ENCODE measurements at regions not wholly inside any gene's neighbourhood (a gene's known extent, or its start where the extent isn't known, plus 50 kb on each side); places are given as distances from the start of the nearest gene placed in this dataset.

GRCh38 chr3:194780706-194781105 is 95.0 kb downstream of the FAM43A start:
- H3K36me3 Mint-ChIP-seq (ENCODE audit: low read depth), result no peaks in the 10 kb centered on the region
- no peak overlapping the region for H3K4me3 Mint-ChIP-seq
- H3K27ac Mint-ChIP-seq, result no peak overlapping the region
- no peaks in the 10 kb centered on the region for H3K9me3 Mint-ChIP-seq
- H3K4me1 Mint-ChIP-seq (ENCODE audit: low read depth), result no peaks in the 10 kb centered on the region
- peaks cover 21% of the 10 kb centered on the region for H3K27me3 Mint-ChIP-seq
- DNase-seq, result no peak

- Mint-ChIP-seq H3K36me3 (ENCODE audit: low read depth) (no peaks in the 10 kb centered on the region), H3K4me3 (no peak overlapping the region), H3K9me3 (no peaks in the 10 kb centered on the region), H3K27me3 (peaks cover 13% of the 10 kb centered on the region), H3K27ac (no peak overlapping the region), H3K4me1 (ENCODE audit: low read depth) (no peaks in the 10 kb centered on the region)
- no peak for DNase-seq
Observed at GRCh38 chr3:194781617-194782016, 95.9 kb downstream of the FAM43A start.

- Mint-ChIP-seq H3K27ac (no peak overlapping the region), H3K4me3 (no peak overlapping the region), H3K27me3 (peaks cover 4% of the 10 kb centered on the region), H3K4me1 (ENCODE audit: low read depth) (no peaks in the 10 kb centered on the region), H3K9me3 (no peaks in the 10 kb centered on the region), H3K36me3 (ENCODE audit: low read depth) (no peaks in the 10 kb centered on the region)
- no peak for DNase-seq
Observed at GRCh38 chr3:194782698-194783404, 97.2 kb downstream of the FAM43A start.

GRCh38 chr3:194784361-194784760 is 98.7 kb downstream of the FAM43A start:
- no peaks in the 10 kb centered on the region for H3K4me1 Mint-ChIP-seq (ENCODE audit: low read depth)
- no peaks in the 10 kb centered on the region for H3K36me3 Mint-ChIP-seq (ENCODE audit: low read depth)
- no peak overlapping the region for H3K27ac Mint-ChIP-seq
- no peak for DNase-seq
- no peak overlapping the region for H3K4me3 Mint-ChIP-seq
- peaks cover 3% of the 10 kb centered on the region for H3K27me3 Mint-ChIP-seq
- no peaks in the 10 kb centered on the region for H3K9me3 Mint-ChIP-seq

- H3K4me1 Mint-ChIP-seq (ENCODE audit: low read depth), result no peaks in the 10 kb centered on the region
- no peaks in the 10 kb centered on the region for H3K9me3 Mint-ChIP-seq
- no peak overlapping the region for H3K4me3 Mint-ChIP-seq
- no peak overlapping the region for H3K27ac Mint-ChIP-seq
- no peak for DNase-seq
- H3K36me3 Mint-ChIP-seq (ENCODE audit: low read depth), result no peaks in the 10 kb centered on the region
- peaks cover 3% of the 10 kb centered on the region for H3K27me3 Mint-ChIP-seq
Observed at GRCh38 chr3:194785315-194785714, 99.6 kb downstream of the FAM43A start.

- no peak for DNase-seq
- Mint-ChIP-seq H3K27ac (no peak overlapping the region), H3K4me3 (no peak overlapping the region), H3K9me3 (no peaks in the 10 kb centered on the region), H3K27me3 (peaks cover 3% of the 10 kb centered on the region), H3K36me3 (ENCODE audit: low read depth) (no peaks in the 10 kb centered on the region), H3K4me1 (ENCODE audit: low read depth) (no peaks in the 10 kb centered on the region)
Observed at GRCh38 chr3:194787072-194787471, 101.4 kb downstream of the FAM43A start.

- H3K4me3 Mint-ChIP-seq, result no peak overlapping the region
- H3K9me3 Mint-ChIP-seq, result no peaks in the 10 kb centered on the region
- peaks cover 3% of the 10 kb centered on the region for H3K27me3 Mint-ChIP-seq
- no peaks in the 10 kb centered on the region for H3K36me3 Mint-ChIP-seq (ENCODE audit: low read depth)
- H3K4me1 Mint-ChIP-seq (ENCODE audit: low read depth), result peaks cover 2% of the 10 kb centered on the region
- DNase-seq, result no peak
- no peak overlapping the region for H3K27ac Mint-ChIP-seq
Observed at GRCh38 chr3:194787650-194788049, 102.0 kb downstream of the FAM43A start.

GRCh38 chr3:194792368-194792767 is 106.7 kb downstream of the FAM43A start:
- Mint-ChIP-seq H3K27ac (peak overlapping the region; percentile 13), H3K4me3 (no peak overlapping the region), H3K36me3 (ENCODE audit: low read depth) (no peaks in the 10 kb centered on the region), H3K4me1 (ENCODE audit: low read depth) (peaks cover 8% of the 10 kb centered on the region), H3K27me3 (no peaks in the 10 kb centered on the region), H3K9me3 (peaks cover 11% of the 10 kb centered on the region)
- no peak for DNase-seq

GRCh38 chr3:194797555-194798250 is 112.0 kb downstream of the FAM43A start:
- H3K4me1 Mint-ChIP-seq (ENCODE audit: low read depth), result peaks cover 6% of the 10 kb centered on the region
- H3K9me3 Mint-ChIP-seq, result peaks cover 11% of the 10 kb centered on the region
- H3K27ac Mint-ChIP-seq, result no peak overlapping the region

GRCh38 chr3:194798486-194798885 is 112.8 kb downstream of the FAM43A start:
- DNase-seq, result no peak
- Mint-ChIP-seq H3K36me3 (ENCODE audit: low read depth) (no peaks in the 10 kb centered on the region), H3K27me3 (no peaks in the 10 kb centered on the region), H3K27ac (no peak overlapping the region), H3K4me3 (no peak overlapping the region), H3K9me3 (peaks cover 11% of the 10 kb centered on the region), H3K4me1 (ENCODE audit: low read depth) (peaks cover 3% of the 10 kb centered on the region)

More at GRCh38 chr3:194797555-194798250, 112.0 kb downstream of the FAM43A start:
- Mint-ChIP-seq H3K27me3 (no peaks in the 10 kb centered on the region), H3K36me3 (ENCODE audit: low read depth) (no peaks in the 10 kb centered on the region), H3K4me3 (no peak overlapping the region)
- no peak for DNase-seq

- H3K27ac Mint-ChIP-seq, result no peak overlapping the region
- peaks cover 8% of the 10 kb centered on the region for H3K9me3 Mint-ChIP-seq
- H3K36me3 Mint-ChIP-seq (ENCODE audit: low read depth), result no peaks in the 10 kb centered on the region
- no peaks in the 10 kb centered on the region for H3K4me1 Mint-ChIP-seq (ENCODE audit: low read depth)
- no peak overlapping the region for H3K4me3 Mint-ChIP-seq
- no peak for DNase-seq
- H3K27me3 Mint-ChIP-seq, result peaks cover 1% of the 10 kb centered on the region
Observed at GRCh38 chr3:194800002-194800401, 114.3 kb downstream of the FAM43A start.

- Mint-ChIP-seq H3K9me3 (peaks cover under 1% of the 10 kb centered on the region), H3K4me3 (no peak overlapping the region)
Observed at GRCh38 chr3:194801461-194802432, 116.1 kb downstream of the FAM43A start.

GRCh38 chr3:194804796-194805195 is 119.1 kb downstream of the FAM43A start:
- no peak overlapping the region for H3K4me3 Mint-ChIP-seq
- peaks cover 18% of the 10 kb centered on the region for H3K27me3 Mint-ChIP-seq
- no peaks in the 10 kb centered on the region for H3K36me3 Mint-ChIP-seq (ENCODE audit: low read depth)
- no peak overlapping the region for H3K27ac Mint-ChIP-seq
- H3K9me3 Mint-ChIP-seq, result no peaks in the 10 kb centered on the region
- no peak for DNase-seq
- H3K4me1 Mint-ChIP-seq (ENCODE audit: low read depth), result no peaks in the 10 kb centered on the region

More at GRCh38 chr3:194801461-194802432, 116.1 kb downstream of the FAM43A start:
- Mint-ChIP-seq H3K27ac (no peak overlapping the region), H3K27me3 (peaks cover 11% of the 10 kb centered on the region), H3K36me3 (ENCODE audit: low read depth) (no peaks in the 10 kb centered on the region), H3K4me1 (ENCODE audit: low read depth) (no peaks in the 10 kb centered on the region)
- DNase-seq, result no peak

- Mint-ChIP-seq H3K4me1 (ENCODE audit: low read depth) (no peaks in the 10 kb centered on the region), H3K36me3 (ENCODE audit: low read depth) (no peaks in the 10 kb centered on the region), H3K9me3 (no peaks in the 10 kb centered on the region), H3K27ac (no peak overlapping the region), H3K27me3 (peaks cover 20% of the 10 kb centered on the region), H3K4me3 (no peak overlapping the region)
- no peak for DNase-seq
Observed at GRCh38 chr3:194805546-194805945, 119.9 kb downstream of the FAM43A start.

All from activated T-cell treated with anti-CD3 and anti-CD28 coated beads, Interleukin-2, amount 50 U/mL, for 24 hours (primary cell).